ENCODE measurements at regions not wholly inside any gene's neighbourhood (a gene's known extent, or its start where the extent isn't known, plus 50 kb on each side); places are given as distances from the start of the nearest gene placed in this dataset.

- TF ChIP-seq POLR2A (IDR thresholded peaks at IDR 0.05) (no peak), CTCF (IDR thresholded peaks at IDR 0.05) (no peak)
Observed at GRCh38 chr2:200738590-200738989, 73.1 kb upstream of the BZW1 start.
